ENCODE measurements at regions not wholly inside any gene's neighbourhood (a gene's known extent, or its start where the extent isn't known, plus 50 kb on each side); places are given as distances from the start of the nearest gene placed in this dataset.

DNA sequence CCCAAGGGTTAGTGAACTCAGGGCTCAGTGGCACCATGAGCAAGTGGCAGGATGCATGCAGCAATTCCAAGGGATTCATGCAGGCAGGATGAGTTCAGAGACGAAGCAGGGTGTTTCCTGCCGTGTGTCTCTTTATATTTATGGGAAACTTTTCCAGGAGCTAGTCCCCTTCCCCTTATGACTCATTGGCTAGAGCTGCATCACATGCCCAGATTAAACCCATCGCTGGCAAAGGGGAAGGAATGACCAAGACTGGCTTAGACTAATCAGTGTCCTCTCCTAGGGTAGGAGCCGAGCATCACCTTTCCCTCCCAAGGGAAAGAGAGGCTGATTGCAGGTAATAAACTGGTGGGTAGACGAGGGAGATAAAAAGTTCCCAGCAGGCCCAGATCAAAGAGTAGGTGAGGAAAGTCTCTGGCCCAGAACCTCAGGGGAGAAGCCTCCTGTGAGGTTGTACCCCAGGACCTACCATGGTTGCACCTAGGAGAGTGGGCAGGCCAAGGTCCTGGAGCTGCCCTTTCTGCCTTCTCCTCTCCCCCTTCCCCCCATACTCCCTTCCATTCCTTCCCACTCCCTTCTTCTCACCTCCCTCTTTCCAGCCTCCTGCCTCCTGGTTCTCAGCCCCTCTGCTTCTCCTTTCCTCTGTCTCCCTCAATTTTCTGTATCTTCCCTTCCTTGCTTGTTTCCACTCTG, 67.8 kb upstream of the ITGA11 start:
- Histone ChIP-seq H3K4me1 (no peaks in the 10 kb centered on the region), H3K4me2 (ENCODE audit: low read length) (no peak overlapping the region), H3K36me3 (ENCODE audit: control insufficient read depth, insufficient read depth, low read length) (no peaks in the 10 kb centered on the region), H3K79me2 (no peaks in the 10 kb centered on the region), H3K27ac (no peak overlapping the region), H3K27me3 (ENCODE audit: control insufficient read depth, insufficient read depth, low read length) (no peaks in the 10 kb centered on the region), H3K9ac (no peak overlapping the region), H3K9me3 (ENCODE audit: control insufficient read depth, low read length) (no peaks in the 10 kb centered on the region), H2AFZ (no peak overlapping the region), H3K4me3 (ENCODE audit: low read depth, low read length) (no peak overlapping the region)
- TF ChIP-seq, protein P1, sequence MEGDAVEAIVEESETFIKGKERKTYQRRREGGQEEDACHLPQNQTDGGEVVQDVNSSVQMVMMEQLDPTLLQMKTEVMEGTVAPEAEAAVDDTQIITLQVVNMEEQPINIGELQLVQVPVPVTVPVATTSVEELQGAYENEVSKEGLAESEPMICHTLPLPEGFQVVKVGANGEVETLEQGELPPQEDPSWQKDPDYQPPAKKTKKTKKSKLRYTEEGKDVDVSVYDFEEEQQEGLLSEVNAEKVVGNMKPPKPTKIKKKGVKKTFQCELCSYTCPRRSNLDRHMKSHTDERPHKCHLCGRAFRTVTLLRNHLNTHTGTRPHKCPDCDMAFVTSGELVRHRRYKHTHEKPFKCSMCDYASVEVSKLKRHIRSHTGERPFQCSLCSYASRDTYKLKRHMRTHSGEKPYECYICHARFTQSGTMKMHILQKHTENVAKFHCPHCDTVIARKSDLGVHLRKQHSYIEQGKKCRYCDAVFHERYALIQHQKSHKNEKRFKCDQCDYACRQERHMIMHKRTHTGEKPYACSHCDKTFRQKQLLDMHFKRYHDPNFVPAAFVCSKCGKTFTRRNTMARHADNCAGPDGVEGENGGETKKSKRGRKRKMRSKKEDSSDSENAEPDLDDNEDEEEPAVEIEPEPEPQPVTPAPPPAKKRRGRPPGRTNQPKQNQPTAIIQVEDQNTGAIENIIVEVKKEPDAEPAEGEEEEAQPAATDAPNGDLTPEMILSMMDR (IDR thresholded peaks at IDR 0.05): no peak

DNA sequence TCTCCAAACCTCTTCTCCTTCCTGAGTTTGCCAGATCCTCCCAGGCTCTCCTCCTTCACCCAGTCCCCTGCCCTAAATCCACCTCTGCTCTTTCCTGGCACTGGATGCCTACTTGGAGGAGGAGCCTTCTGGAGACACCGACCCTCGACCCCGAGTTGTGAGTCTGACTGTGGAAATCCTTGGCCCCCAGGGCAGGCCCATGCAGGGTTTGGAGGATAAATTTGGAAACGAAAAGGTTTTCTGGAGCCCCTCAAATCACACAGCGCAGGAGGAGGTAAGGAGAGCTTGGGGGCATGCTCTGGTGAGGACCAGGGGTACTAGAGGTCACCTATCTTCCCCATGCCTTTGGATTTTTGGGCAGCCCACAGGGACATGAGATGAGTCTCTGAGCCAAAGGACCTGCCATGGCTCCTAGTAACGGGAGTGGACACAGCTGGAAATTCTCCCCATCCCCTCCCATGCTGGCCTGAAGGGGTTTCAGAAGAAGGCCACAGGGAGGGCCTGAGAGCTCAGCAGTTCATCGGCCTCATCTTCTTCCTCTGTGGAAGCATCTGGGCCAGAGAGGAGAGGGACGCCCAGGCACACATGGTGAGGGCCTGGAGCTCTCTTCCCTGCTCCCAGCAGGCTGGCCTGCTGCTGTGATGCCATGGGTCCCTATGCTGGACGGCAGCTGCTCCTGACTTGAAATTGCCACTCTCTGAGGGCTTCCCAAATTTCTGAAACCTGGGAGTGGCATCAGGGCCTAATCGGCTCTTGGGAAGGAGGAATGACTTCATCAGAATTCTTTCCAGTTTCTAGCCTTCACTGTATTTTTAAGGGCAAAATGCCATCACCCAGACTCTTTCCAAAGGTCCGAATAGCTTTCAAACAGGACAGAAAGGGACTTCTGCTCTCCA, 68.6 kb upstream of the ITGA11 start:
- Histone ChIP-seq H3K4me1 (no peaks in the 10 kb centered on the region), H3K4me2 (ENCODE audit: low read length) (no peak overlapping the region), H3K27me3 (ENCODE audit: control insufficient read depth, insufficient read depth, low read length) (no peaks in the 10 kb centered on the region), H2AFZ (no peak overlapping the region), H3K27ac (no peak overlapping the region), H3K36me3 (ENCODE audit: control insufficient read depth, insufficient read depth, low read length) (no peaks in the 10 kb centered on the region), H3K9ac (no peak overlapping the region), H3K9me3 (ENCODE audit: control insufficient read depth, low read length) (no peaks in the 10 kb centered on the region), H3K4me3 (ENCODE audit: low read depth, low read length) (no peak overlapping the region), H3K79me2 (no peaks in the 10 kb centered on the region)
- TF ChIP-seq, protein P1 (IDR thresholded peaks at IDR 0.05): no peak

DNA sequence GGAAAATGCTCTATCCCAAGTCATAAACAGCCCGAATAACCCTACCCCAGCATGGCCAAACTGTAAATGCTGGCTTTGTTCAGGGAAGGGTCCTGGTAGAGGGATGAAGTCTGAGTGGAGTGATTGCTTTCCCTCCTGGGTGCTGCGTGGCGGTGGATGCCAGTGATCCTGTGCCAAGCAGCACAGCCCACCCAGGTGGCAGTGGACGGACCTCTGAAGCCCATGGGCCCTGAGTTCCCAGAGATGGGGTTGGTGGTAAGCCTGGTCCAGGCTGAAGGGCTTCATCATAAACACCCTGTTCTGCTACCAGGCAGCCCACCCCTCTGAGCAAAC, 69.3 kb upstream of the ITGA11 start:
- Histone ChIP-seq H3K9ac (no peak overlapping the region), H3K4me1 (no peaks in the 10 kb centered on the region), H2AFZ (no peak overlapping the region), H3K27me3 (ENCODE audit: control insufficient read depth, insufficient read depth, low read length) (no peaks in the 10 kb centered on the region), H3K4me2 (ENCODE audit: low read length) (no peak overlapping the region), H3K79me2 (no peaks in the 10 kb centered on the region), H3K36me3 (ENCODE audit: control insufficient read depth, insufficient read depth, low read length) (no peaks in the 10 kb centered on the region), H3K4me3 (ENCODE audit: low read depth, low read length) (no peak overlapping the region), H3K9me3 (ENCODE audit: control insufficient read depth, low read length) (no peaks in the 10 kb centered on the region), H3K27ac (no peak overlapping the region)
- TF ChIP-seq, protein P1 (IDR thresholded peaks at IDR 0.05): no peak

DNA sequence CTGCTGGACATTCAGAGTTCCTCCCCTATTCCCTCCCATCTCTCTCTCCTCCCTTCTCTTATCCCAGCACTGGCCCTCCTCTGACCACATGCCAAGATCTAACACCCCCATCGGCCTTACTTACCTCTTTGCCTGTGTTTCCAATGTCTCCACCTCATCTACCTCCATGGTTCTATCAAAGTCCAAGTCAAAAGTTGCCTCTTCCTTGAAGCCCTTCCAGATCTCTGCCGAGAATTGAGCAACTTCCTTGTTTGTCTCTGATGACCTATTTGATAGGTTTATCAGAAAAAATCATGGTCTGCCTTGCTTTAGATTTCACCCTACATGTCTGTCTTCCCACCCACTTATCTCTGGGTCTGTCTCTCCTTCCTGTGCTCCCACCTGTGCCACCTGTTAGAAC, 69.7 kb upstream of the ITGA11 start:
- no peak overlapping the region for H2AFZ ChIP-seq
- no peak overlapping the region for H3K4me2 ChIP-seq (ENCODE audit: low read length)
- no peak overlapping the region for H3K4me3 ChIP-seq (ENCODE audit: low read depth, low read length)
- H3K9me3 ChIP-seq (ENCODE audit: control insufficient read depth, low read length): no peaks in the 10 kb centered on the region
- H3K36me3 ChIP-seq (ENCODE audit: control insufficient read depth, insufficient read depth, low read length): no peaks in the 10 kb centered on the region
- no peak overlapping the region for H3K9ac ChIP-seq
- H3K27me3 ChIP-seq (ENCODE audit: control insufficient read depth, insufficient read depth, low read length): no peaks in the 10 kb centered on the region
- TF ChIP-seq, protein P1 (IDR thresholded peaks at IDR 0.05): no peak
- no peaks in the 10 kb centered on the region for H3K79me2 ChIP-seq
- H3K4me1 ChIP-seq: no peaks in the 10 kb centered on the region
- H3K27ac ChIP-seq: no peak overlapping the region

Data from parathyroid adenoma (tissue), 2 donors.